NB4 (cell line): ENCODE measurements at regions not wholly inside any gene's neighbourhood (a gene's known extent, or its start where the extent isn't known, plus 50 kb on each side); places are given as distances from the start of the nearest gene placed in this dataset.

Experiments
- DNase-seq: peaks from one replicate; pipeline ENCODE4 v3.0.0; 2010; ENCODE audit warnings: low read depth
- H3K4me3 ChIP-seq: one replicate; pipeline ENCODE4 v1.5.1; 2011; ENCODE audit warnings: mild to moderate bottlenecking, low read depth, low read length, moderate library complexity
- CTCF ChIP-seq: IDR thresholded peaks from one replicate; pipeline ENCODE4 v1.5.1; 2012; ENCODE audit warnings: low read depth, low read length
- MAX ChIP-seq: IDR thresholded peaks from 2 replicates; pipeline ENCODE4 v1.6.1; 2011; ENCODE audit warnings: low read depth, low read length
- MYC ChIP-seq: IDR thresholded peaks from 2 replicates; pipeline ENCODE4 v1.6.1; 2011; ENCODE audit warnings: low read depth, low read length
- POLR2A ChIP-seq: IDR thresholded peaks from 2 replicates; pipeline ENCODE4 v1.6.1; 2011; ENCODE audit warnings: mild to moderate bottlenecking; ENCODE audit not compliant: insufficient read length; ENCODE audit errors: extremely low read depth

GRCh38 chr10:61153771-61154170 lies 209.8 kb upstream of the RHOBTB1 start:
- TF ChIP-seq MAX (no peak), CTCF (no peak), POLR2A (no peak), MYC (no peak)
- no peak for DNase-seq
- H3K4me3 ChIP-seq, result no peak overlapping the region

GRCh38 chr10:61151059-61151458 lies 207.1 kb upstream of the RHOBTB1 start:
- no peak for TF ChIP-seq POLR2A
- TF ChIP-seq MYC, result no peak
- TF ChIP-seq MAX, result no peak
- no peak for TF ChIP-seq CTCF
- H3K4me3 ChIP-seq, result no peak overlapping the region
- no peak for DNase-seq

- no peak for TF ChIP-seq MYC
- no peak for TF ChIP-seq POLR2A
- no peak for TF ChIP-seq CTCF
- TF ChIP-seq MAX, result no peak
- H3K4me3 ChIP-seq, result no peak overlapping the region
- no peak for DNase-seq
These were observed 204.5 kb upstream of the RHOBTB1 start for GRCh38 chr10:61148451-61148850.

- no peak for DNase-seq
- no peak overlapping the region for H3K4me3 ChIP-seq
- TF ChIP-seq MYC (no peak), CTCF (no peak), POLR2A (no peak), MAX (no peak)
These were observed 199.0 kb upstream of the RHOBTB1 start for GRCh38 chr10:61142987-61143386.

GRCh38 chr10:61140765-61141392 lies 196.9 kb upstream of the RHOBTB1 start:
- TF ChIP-seq POLR2A (no peak), CTCF (peak; percentile 46)
- DNase-seq, result peak; percentile 52
- H3K4me3 ChIP-seq, result no peak overlapping the region

GRCh38 chr10:61139592-61139953 lies 195.6 kb upstream of the RHOBTB1 start:
- H3K4me3 ChIP-seq, result no peak overlapping the region
- TF ChIP-seq MYC, result no peak
- no peak for TF ChIP-seq CTCF
- no peak for TF ChIP-seq POLR2A
- TF ChIP-seq MAX, result no peak
- DNase-seq, result no peak
